PC-3 (cell line): ENCODE measurements at regions not wholly inside any gene's neighbourhood (a gene's known extent, or its start where the extent isn't known, plus 50 kb on each side); places are given as distances from the start of the nearest gene placed in this dataset.

Source experiments
- ATAC-seq: fragments of 200-7000 bp; cut with Tn5 transposase; 2 replicates; pipeline ENCODE4 v1.9.1; 2020; ENCODE audit warnings: mild to moderate bottlenecking, moderate library complexity
- BruUV-seq: library from RNA; stranded (reverse); fragments of 400-500 nt; replicated peaks from 2 replicates; lab custom pipeline; 2021; lab: Mats Ljungman, UMichigan
- CTCF ChIA-PET: fragments of 300-600 bp; sonication (Branson Sonifier 250); formaldehyde crosslinking; loops from one replicate; lab custom pipeline; 2022; ENCODE audit warnings: antibody characterized with exemption; lab: Charles Lee
- POLR2A ChIA-PET: fragments of 300-600 bp; sonication (Branson Sonifier 250); formaldehyde crosslinking; loops from one replicate; lab custom pipeline; 2022; ENCODE audit warnings: antibody characterized with exemption; ENCODE audit not compliant: unreplicated experiment; lab: Charles Lee
- DNase-seq: peaks from one replicate; pipeline ENCODE4 v3.0.0-alpha.2; 2015
- H2AFZ ChIP-seq: fragments of 300-600 bp; sonication (generic); 2 replicates; pipeline ENCODE4 v1.6.0; 2016; ENCODE audit warnings: antibody characterized with exemption, low read length
- H3F3A ChIP-seq: fragments of 300-600 bp; sonication (generic); one replicate; pipeline ENCODE4 v1.6.0; 2017; ENCODE audit warnings: antibody characterized with exemption, low read length, control low read depth, mild to moderate bottlenecking; ENCODE audit not compliant: unreplicated experiment
- H3K27ac ChIP-seq: fragments of 300-600 bp; sonication (generic); 2 replicates; pipeline ENCODE4 v1.5.1; 2016; ENCODE audit warnings: mild to moderate bottlenecking, low read length
- H3K27me3 ChIP-seq: fragments of 300-600 bp; sonication (generic); 2 replicates; pipeline ENCODE4 v1.6.1; 2016; ENCODE audit warnings: low read length, mixed read lengths
- H3K36me3 ChIP-seq: fragments of 300-600 bp; sonication (generic); 2 replicates; pipeline ENCODE4 v1.6.1; 2016; ENCODE audit warnings: low read depth, mixed run types, low read length, mixed read lengths
- H3K4me1 ChIP-seq: fragments of 300-600 bp; sonication (generic); 2 replicates; pipeline ENCODE4 v1.5.1; 2016; ENCODE audit warnings: low read length; ENCODE audit not compliant: insufficient read depth
- H3K4me2 ChIP-seq: fragments of 300-600 bp; sonication (generic); 2 replicates; pipeline ENCODE4 v1.6.0; 2016; ENCODE audit warnings: low read length
- H3K4me3 ChIP-seq: fragments of 300-600 bp; sonication (generic); 2 replicates; pipeline ENCODE4 v1.5.1; 2016; ENCODE audit warnings: mild to moderate bottlenecking, low read length, mixed read lengths
- H3K79me2 ChIP-seq: fragments of 300-600 bp; sonication (generic); 2 replicates; pipeline ENCODE4 v1.6.1; 2017; ENCODE audit warnings: low read length, mixed read lengths
- H3K9ac ChIP-seq: fragments of 300-600 bp; sonication (generic); 2 replicates; pipeline ENCODE4 v1.6.0; 2016; ENCODE audit warnings: mild to moderate bottlenecking, low read length
- H3K9me2 ChIP-seq: fragments of 300-600 bp; sonication (generic); replicated peaks from 2 replicates; pipeline ENCODE4 v1.6.1; 2016; ENCODE audit warnings: mixed run types, low read length, mixed read lengths
- H3K9me3 ChIP-seq: fragments of 300-600 bp; sonication (generic); 2 replicates; pipeline ENCODE4 v1.6.1; 2016; ENCODE audit warnings: low read length, mixed read lengths
- H4K20me1 ChIP-seq: fragments of 300-600 bp; sonication (generic); 2 replicates; pipeline ENCODE4 v1.6.1; 2016; ENCODE audit warnings: low read length, mixed read lengths
- CTCF ChIP-seq: fragments of 300-600 bp; sonication (generic); conservative IDR thresholded peaks from 2 replicates; pipeline ENCODE4 v1.5.1; 2017; ENCODE audit warnings: antibody characterized with exemption, low read depth, mild to moderate bottlenecking, low read length
- EZH2 ChIP-seq: fragments of 300-600 bp; sonication (generic); IDR thresholded peaks from one replicate; pipeline ENCODE4 v1.6.1; 2017; ENCODE audit warnings: antibody characterized with exemption, mild to moderate bottlenecking, low read length; ENCODE audit not compliant: unreplicated experiment
- EZH2phosphoT487 ChIP-seq: fragments of 300-600 bp; sonication (generic); IDR thresholded peaks from 2 replicates; pipeline ENCODE4 v1.6.1; 2018; ENCODE audit warnings: mild to moderate bottlenecking, antibody characterized with exemption, low read length, borderline replicate concordance
- intact Hi-C: fragments of 100-400 bp; cut with micrococcal nuclease; formaldehyde crosslinking; loops from 2 replicates; pipeline ENCODE4 v1.9.0; 2023

GRCh38 chr21:27467366-27467765 lies 500.5 kb upstream of the ADAMTS5 start:
- no TSS peak for BruUV-seq
- H3K4me2 ChIP-seq: no peak overlapping the region
- H3K36me3 ChIP-seq: no peaks in the 10 kb centered on the region
- H3K9me3 ChIP-seq: peaks cover 15% of the 10 kb centered on the region
- CTCF ChIA-PET: no interaction called here
- H4K20me1 ChIP-seq: no peaks in the 10 kb centered on the region
- no peak for TF ChIP-seq EZH2phosphoT487
- no peak for TF ChIP-seq CTCF
- TF ChIP-seq EZH2: no peak
- no peaks in the 10 kb centered on the region for H3K9me2 ChIP-seq
- intact Hi-C loops: no loop called here
- no peaks in the 10 kb centered on the region for H3K27me3 ChIP-seq
- no peaks in the 10 kb centered on the region for H3F3A ChIP-seq
- no peaks in the 10 kb centered on the region for H3K4me1 ChIP-seq
- ATAC-seq: no peak
- H2AFZ ChIP-seq: no peak overlapping the region
- POLR2A ChIA-PET: no interaction called here
- DNase-seq: no peak
- H3K79me2 ChIP-seq: no peaks in the 10 kb centered on the region
- no peak overlapping the region for H3K4me3 ChIP-seq
- no peak overlapping the region for H3K27ac ChIP-seq
- no peak overlapping the region for H3K9ac ChIP-seq

- Histone ChIP-seq H3K27ac (no peak overlapping the region), H4K20me1 (no peaks in the 10 kb centered on the region), H3K4me3 (no peak overlapping the region), H3K9ac (no peak overlapping the region), H2AFZ (no peak overlapping the region), H3K27me3 (no peaks in the 10 kb centered on the region), H3K4me1 (no peaks in the 10 kb centered on the region), H3K79me2 (no peaks in the 10 kb centered on the region), H3K4me2 (no peak overlapping the region), H3F3A (no peaks in the 10 kb centered on the region), H3K9me3 (peaks cover 15% of the 10 kb centered on the region), H3K36me3 (no peaks in the 10 kb centered on the region), H3K9me2 (no peaks in the 10 kb centered on the region)
- ATAC-seq: no peak
- intact Hi-C loops: no loop called here
- ChIA-PET CTCF (no interaction called here), POLR2A (no interaction called here)
- BruUV-seq: no TSS peak
- DNase-seq: no peak
- no peak for TF ChIP-seq EZH2
- TF ChIP-seq EZH2phosphoT487: no peak
- peak; percentile 35; the same call in 1 of the 2 replicates for TF ChIP-seq CTCF
Measured at GRCh38 chr21:27466140-27466539, 499.3 kb upstream of the ADAMTS5 start.

GRCh38 chr21:27464648-27465047 lies 497.8 kb upstream of the ADAMTS5 start:
- H3K36me3 ChIP-seq: no peaks in the 10 kb centered on the region
- no peak overlapping the region for H3K4me2 ChIP-seq
- peaks cover 9% of the 10 kb centered on the region for H3K9me3 ChIP-seq
- intact Hi-C loops: no loop called here
- no peak overlapping the region for H2AFZ ChIP-seq
- no peaks in the 10 kb centered on the region for H3K27me3 ChIP-seq
- CTCF ChIA-PET: no interaction called here
- H4K20me1 ChIP-seq: no peaks in the 10 kb centered on the region
- H3K4me3 ChIP-seq: no peak overlapping the region
- POLR2A ChIA-PET: no interaction called here
- DNase-seq: peak; percentile 9
- H3K9ac ChIP-seq: no peak overlapping the region
- H3K27ac ChIP-seq: no peak overlapping the region
- BruUV-seq: no TSS peak
- no peaks in the 10 kb centered on the region for H3K9me2 ChIP-seq
- TF ChIP-seq CTCF (no peak), EZH2phosphoT487 (no peak), EZH2 (no peak)
- no peaks in the 10 kb centered on the region for H3K79me2 ChIP-seq
- peak; percentile 81 for ATAC-seq
- no peaks in the 10 kb centered on the region for H3K4me1 ChIP-seq
- no peaks in the 10 kb centered on the region for H3F3A ChIP-seq
